Smooth muscle cell (in vitro differentiated cells): ENCODE measurements at regions not wholly inside any gene's neighbourhood (a gene's known extent, or its start where the extent isn't known, plus 50 kb on each side); places are given as distances from the start of the nearest gene placed in this dataset.

Experiments used
- DNase-seq: peaks from one replicate; lab custom pipeline; 2025; ENCODE audit not compliant: unreplicated experiment; lab: John Stamatoyannopoulos, UW
- H2AFZ ChIP-seq: fragments of 200-600 bp; sonication (generic); 2 replicates; pipeline ENCODE4 v1.6.0; 2016; ENCODE audit warnings: antibody characterized with exemption, low read depth, mild to moderate bottlenecking
- H3F3A ChIP-seq: fragments of 200-600 bp; sonication (generic); 2 replicates; pipeline ENCODE4 v1.6.0; 2017; ENCODE audit warnings: antibody characterized with exemption, low read depth
- H3K27ac ChIP-seq: fragments of 200-600 bp; sonication (generic); 2 replicates; pipeline ENCODE4 v1.5.1; 2016; ENCODE audit warnings: low read depth, mild to moderate bottlenecking
- H3K27me3 ChIP-seq: fragments of 200-600 bp; sonication (generic); 2 replicates; pipeline ENCODE4 v1.6.1; 2016; ENCODE audit warnings: low read depth, mild to moderate bottlenecking
- H3K36me3 ChIP-seq: fragments of 200-600 bp; sonication (generic); 2 replicates; pipeline ENCODE4 v1.5.1; 2016; ENCODE audit warnings: low read depth
- H3K4me1 ChIP-seq: fragments of 200-600 bp; sonication (generic); 2 replicates; pipeline ENCODE4 v1.5.1; 2016; ENCODE audit warnings: low read depth
- H3K4me2 ChIP-seq: fragments of 200-600 bp; sonication (generic); 2 replicates; pipeline ENCODE4 v1.6.0; 2016; ENCODE audit warnings: mild to moderate bottlenecking
- H3K4me3 ChIP-seq: fragments of 200-600 bp; sonication (generic); 2 replicates; pipeline ENCODE4 v1.5.1; 2016; ENCODE audit warnings: mild to moderate bottlenecking
- H3K79me2 ChIP-seq: fragments of 200-600 bp; sonication (generic); 2 replicates; pipeline ENCODE4 v1.6.0; 2016; ENCODE audit warnings: low read depth, mild to moderate bottlenecking
- H3K9ac ChIP-seq: fragments of 200-600 bp; sonication (generic); 2 replicates; pipeline ENCODE4 v1.6.0; 2016; ENCODE audit warnings: low read depth
- H3K9me3 ChIP-seq: fragments of 200-600 bp; sonication (generic); replicated peaks from 2 replicates; pipeline ENCODE4 v1.5.1; 2016; ENCODE audit warnings: low read depth
- H4K20me1 ChIP-seq: fragments of 200-600 bp; sonication (generic); 2 replicates; pipeline ENCODE4 v1.6.0; 2016; ENCODE audit warnings: low read depth
- WGBS: methylation state at CpG from one replicate; pipeline ENCODE4 v1.1.7; 2016; ENCODE audit warnings: low lambda C conversion rate; 5-methylcytosine and 5-hydroxymethylcytosine counted together
- TF ChIP-seq, protein P1 (sequence below): fragments of 200-600 bp; sonication (generic); IDR thresholded peaks from 2 replicates; pipeline ENCODE4 v1.5.1; 2017; ENCODE audit warnings: borderline replicate concordance, mild to moderate bottlenecking, antibody characterized with exemption; ENCODE audit not compliant: insufficient read depth, poor library complexity, severe bottlenecking

DNA sequence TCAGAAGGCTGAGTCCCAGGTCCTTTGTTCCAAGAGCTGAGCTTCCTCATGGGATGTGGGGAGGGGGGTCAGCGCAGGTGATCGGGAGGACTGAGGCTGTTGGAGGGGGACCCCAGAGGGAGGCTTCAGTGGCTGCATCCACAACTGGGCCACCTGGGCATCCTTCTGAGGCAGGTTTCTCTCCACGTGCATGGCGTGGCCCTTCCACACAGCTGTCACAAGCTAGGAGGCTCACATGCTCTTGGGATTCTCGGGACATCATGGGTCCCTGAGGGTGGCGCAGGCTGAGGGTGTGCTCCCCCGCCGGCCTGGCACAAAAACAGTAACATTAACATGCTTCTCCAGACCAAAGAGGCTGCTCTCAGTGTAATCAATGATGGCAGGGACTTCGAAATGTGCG, 229.6 kb upstream of the AJAP1 start:
- Histone ChIP-seq H3K4me1 (no peaks in the 10 kb centered on the region), H3K27ac (no peak overlapping the region)

DNA sequence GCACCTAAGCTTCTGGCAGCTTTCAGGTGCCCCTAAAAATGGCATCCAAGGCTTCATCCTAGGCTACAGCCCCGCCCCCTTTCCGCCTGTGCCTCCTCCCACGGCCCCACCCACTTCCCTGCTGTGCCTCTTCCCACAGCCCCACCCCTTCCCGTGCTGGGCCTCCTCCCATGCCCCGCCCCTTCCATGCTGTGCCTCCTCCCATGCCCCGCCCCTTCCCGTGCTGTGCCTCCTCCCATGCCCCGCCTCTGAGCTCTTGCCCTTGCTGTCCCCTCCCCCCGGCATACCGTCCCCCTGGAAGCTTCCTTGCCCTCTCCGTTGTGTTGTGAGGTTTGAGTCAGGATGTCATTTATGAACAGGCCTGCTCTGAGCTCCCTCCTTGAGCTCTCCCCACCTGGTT, 228.5 kb upstream of the AJAP1 start:
- Histone ChIP-seq H3K4me3 (no peak overlapping the region), H3K79me2 (no peaks in the 10 kb centered on the region), H3F3A (no peaks in the 10 kb centered on the region), H3K27ac (no peak overlapping the region), H3K4me1 (no peaks in the 10 kb centered on the region), H4K20me1 (no peaks in the 10 kb centered on the region), H3K9ac (no peak overlapping the region), H3K36me3 (no peaks in the 10 kb centered on the region), H3K4me2 (no peak overlapping the region), H3K9me3 (no peaks in the 10 kb centered on the region), H3K27me3 (no peaks in the 10 kb centered on the region), H2AFZ (no peak overlapping the region)
- 87% methylated on average over 6 of the region's 11 CpGs for WGBS
- TF ChIP-seq, protein P1, sequence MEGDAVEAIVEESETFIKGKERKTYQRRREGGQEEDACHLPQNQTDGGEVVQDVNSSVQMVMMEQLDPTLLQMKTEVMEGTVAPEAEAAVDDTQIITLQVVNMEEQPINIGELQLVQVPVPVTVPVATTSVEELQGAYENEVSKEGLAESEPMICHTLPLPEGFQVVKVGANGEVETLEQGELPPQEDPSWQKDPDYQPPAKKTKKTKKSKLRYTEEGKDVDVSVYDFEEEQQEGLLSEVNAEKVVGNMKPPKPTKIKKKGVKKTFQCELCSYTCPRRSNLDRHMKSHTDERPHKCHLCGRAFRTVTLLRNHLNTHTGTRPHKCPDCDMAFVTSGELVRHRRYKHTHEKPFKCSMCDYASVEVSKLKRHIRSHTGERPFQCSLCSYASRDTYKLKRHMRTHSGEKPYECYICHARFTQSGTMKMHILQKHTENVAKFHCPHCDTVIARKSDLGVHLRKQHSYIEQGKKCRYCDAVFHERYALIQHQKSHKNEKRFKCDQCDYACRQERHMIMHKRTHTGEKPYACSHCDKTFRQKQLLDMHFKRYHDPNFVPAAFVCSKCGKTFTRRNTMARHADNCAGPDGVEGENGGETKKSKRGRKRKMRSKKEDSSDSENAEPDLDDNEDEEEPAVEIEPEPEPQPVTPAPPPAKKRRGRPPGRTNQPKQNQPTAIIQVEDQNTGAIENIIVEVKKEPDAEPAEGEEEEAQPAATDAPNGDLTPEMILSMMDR, result no peak
- no peak for DNase-seq

More for the DNA sequence above, 229.6 kb upstream of the AJAP1 start:
- no peaks in the 10 kb centered on the region for H4K20me1 ChIP-seq
- H2AFZ ChIP-seq, result no peak overlapping the region
- H3K36me3 ChIP-seq, result no peaks in the 10 kb centered on the region
- no peak overlapping the region for H3K9ac ChIP-seq
- 95% methylated on average over 10 of the region's 10 CpGs for WGBS
- no peak overlapping the region for H3K4me2 ChIP-seq
- TF ChIP-seq, protein P1, result no peak
- H3K9me3 ChIP-seq, result no peaks in the 10 kb centered on the region
- no peaks in the 10 kb centered on the region for H3K79me2 ChIP-seq
- H3K4me3 ChIP-seq, result no peak overlapping the region
- no peaks in the 10 kb centered on the region for H3K27me3 ChIP-seq
- DNase-seq, result no peak
- H3F3A ChIP-seq, result no peaks in the 10 kb centered on the region

DNA sequence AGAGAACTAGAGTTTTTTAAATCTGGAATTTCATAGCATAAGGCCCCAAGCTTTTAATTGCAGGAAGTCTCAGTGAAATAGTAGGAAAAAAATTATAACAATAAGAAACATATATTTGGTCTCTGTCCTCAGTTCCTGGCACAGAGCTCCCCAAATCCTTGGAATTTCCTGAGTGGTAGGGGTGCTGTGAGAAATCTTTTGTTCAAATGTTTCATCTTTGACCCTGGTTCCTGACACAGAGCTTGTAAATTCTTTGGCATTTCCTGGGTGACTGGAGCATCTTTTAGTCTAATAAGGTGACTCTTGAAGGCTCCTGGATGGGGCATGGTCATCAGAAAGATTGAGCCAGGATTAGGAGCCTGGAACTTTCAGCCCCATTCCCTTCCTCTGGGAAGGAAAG, 225.7 kb upstream of the AJAP1 start:
- Histone ChIP-seq H3K4me1 (no peaks in the 10 kb centered on the region), H3K36me3 (no peaks in the 10 kb centered on the region), H3K4me3 (no peak overlapping the region), H3K79me2 (no peaks in the 10 kb centered on the region), H3K9ac (no peak overlapping the region), H2AFZ (no peak overlapping the region), H3K27me3 (no peaks in the 10 kb centered on the region), H3K4me2 (no peak overlapping the region), H4K20me1 (no peaks in the 10 kb centered on the region), H3F3A (no peaks in the 10 kb centered on the region), H3K9me3 (no peaks in the 10 kb centered on the region), H3K27ac (no peak overlapping the region)
- no peak for DNase-seq
- TF ChIP-seq, protein P1, result no peak
